ENCODE measurements at regions not wholly inside any gene's neighbourhood (a gene's known extent, or its start where the extent isn't known, plus 50 kb on each side); places are given as distances from the start of the nearest gene placed in this dataset.
"Not testable (repeated sequence)": the region's sequence is repeated elsewhere in the genome, so short reads cannot be mapped to it uniquely, and the experiment has no call there.

GRCh38 chr18:11357678-11358077, 208.3 kb upstream of the PIEZO2 start:
- H3K4me3 ChIP-seq (ENCODE audit: low read depth, low read length) = no peak overlapping the region
- TF ChIP-seq, protein P1, sequence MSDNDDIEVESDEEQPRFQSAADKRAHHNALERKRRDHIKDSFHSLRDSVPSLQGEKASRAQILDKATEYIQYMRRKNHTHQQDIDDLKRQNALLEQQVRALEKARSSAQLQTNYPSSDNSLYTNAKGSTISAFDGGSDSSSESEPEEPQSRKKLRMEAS (IDR thresholded peaks at IDR 0.05; ENCODE audit: low read depth, low read length) = no peak
- TF ChIP-seq CTCF (IDR thresholded peaks at IDR 0.05; ENCODE audit: low read depth, low read length) = no peak
- TF ChIP-seq MYC (IDR thresholded peaks at IDR 0.05; ENCODE audit: low read depth, low read length) = no peak
- TF ChIP-seq POLR2A (IDR thresholded peaks at IDR 0.05; ENCODE audit: extremely low read depth, insufficient read length) = no peak
- no peak for DNase-seq (ENCODE audit: low read depth)

- not testable (repeated sequence) for DNase-seq (ENCODE audit: low read depth)
These were observed 195.2 kb upstream of the PIEZO2 start for GRCh38 chr18:11344576-11344975.

GRCh38 chr18:11343096-11343495, 193.7 kb upstream of the PIEZO2 start:
- no peak for DNase-seq (ENCODE audit: low read depth)
- no peak overlapping the region for H3K4me3 ChIP-seq (ENCODE audit: low read depth, low read length)
- TF ChIP-seq, protein P1 (IDR thresholded peaks at IDR 0.05; ENCODE audit: low read depth, low read length) = no peak
- TF ChIP-seq CTCF (IDR thresholded peaks at IDR 0.05; ENCODE audit: low read depth, low read length) (no peak), POLR2A (IDR thresholded peaks at IDR 0.05; ENCODE audit: extremely low read depth, insufficient read length) (no peak), MYC (IDR thresholded peaks at IDR 0.05; ENCODE audit: low read depth, low read length) (no peak)

More at GRCh38 chr18:11344576-11344975, 195.2 kb upstream of the PIEZO2 start:
- not testable (repeated sequence) for H3K4me3 ChIP-seq (ENCODE audit: low read depth, low read length)

DNA sequence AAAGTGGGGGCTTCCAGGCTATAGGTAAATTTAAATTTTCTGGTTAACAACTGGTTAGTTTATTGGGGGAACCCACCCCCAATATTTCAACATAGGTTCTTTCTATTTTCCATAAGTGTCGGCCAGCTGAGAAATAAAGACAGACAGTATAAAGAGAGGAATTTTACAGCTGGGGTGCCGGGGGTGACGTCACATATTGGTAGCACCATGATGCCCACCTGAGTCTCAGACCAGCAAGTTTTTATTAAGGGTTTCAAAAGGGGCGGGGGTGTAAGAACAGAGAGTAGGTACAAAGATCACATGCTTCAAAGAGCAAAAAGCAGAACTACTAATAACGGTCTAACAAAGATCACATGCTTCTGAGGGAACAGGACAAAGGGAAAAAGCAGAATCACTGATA, 192.7 kb upstream of the PIEZO2 start:
- not testable (repeated sequence) for H3K4me3 ChIP-seq (ENCODE audit: low read depth, low read length); DNase-seq (ENCODE audit: low read depth)

GRCh38 chr18:11339188-11339775, 189.9 kb upstream of the PIEZO2 start:
- TF ChIP-seq, protein P1 (IDR thresholded peaks at IDR 0.05; ENCODE audit: low read depth, low read length) = no peak
- TF ChIP-seq POLR2A (IDR thresholded peaks at IDR 0.05; ENCODE audit: extremely low read depth, insufficient read length) (no peak), CTCF (IDR thresholded peaks at IDR 0.05; ENCODE audit: low read depth, low read length) (no peak), MYC (IDR thresholded peaks at IDR 0.05; ENCODE audit: low read depth, low read length) (no peak)
- no peak for DNase-seq (ENCODE audit: low read depth)

DNA sequence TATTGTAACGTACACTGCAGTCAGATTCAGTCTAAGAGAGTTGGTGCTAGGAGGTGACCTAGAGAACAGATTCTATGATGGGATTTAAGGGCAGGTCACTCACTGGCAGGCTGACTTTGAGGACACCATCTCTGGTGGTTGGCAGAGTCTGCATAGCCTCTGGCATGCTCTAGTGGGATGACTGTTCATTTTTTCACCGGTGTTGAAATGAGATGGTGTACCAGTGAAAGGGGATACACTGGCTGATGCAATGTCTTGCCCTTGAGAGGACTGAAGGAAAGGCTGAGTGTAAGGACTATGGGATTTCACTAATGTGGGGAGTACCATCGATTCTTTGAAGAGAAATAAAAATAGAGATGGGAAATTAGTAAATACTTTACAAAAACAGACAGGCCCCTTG, 186.9 kb upstream of the PIEZO2 start:
- no peak for DNase-seq (ENCODE audit: low read depth)
- no peak for TF ChIP-seq MYC (IDR thresholded peaks at IDR 0.05; ENCODE audit: low read depth, low read length)
- TF ChIP-seq, protein P1 (IDR thresholded peaks at IDR 0.05; ENCODE audit: low read depth, low read length) = no peak
- no peak for TF ChIP-seq POLR2A (IDR thresholded peaks at IDR 0.05; ENCODE audit: extremely low read depth, insufficient read length)
- TF ChIP-seq CTCF (IDR thresholded peaks at IDR 0.05; ENCODE audit: low read depth, low read length) = no peak
- no peak overlapping the region for H3K4me3 ChIP-seq (ENCODE audit: low read depth, low read length)

More at GRCh38 chr18:11339188-11339775, 189.9 kb upstream of the PIEZO2 start:
- H3K4me3 ChIP-seq (ENCODE audit: low read depth, low read length) = no peak overlapping the region

- DNase-seq (ENCODE audit: low read depth) = no peak
- no peak overlapping the region for H3K4me3 ChIP-seq (ENCODE audit: low read depth, low read length)
- TF ChIP-seq MYC (IDR thresholded peaks at IDR 0.05; ENCODE audit: low read depth, low read length) (no peak), POLR2A (IDR thresholded peaks at IDR 0.05; ENCODE audit: extremely low read depth, insufficient read length) (no peak), CTCF (IDR thresholded peaks at IDR 0.05; ENCODE audit: low read depth, low read length) (no peak)
- TF ChIP-seq, protein P1 (IDR thresholded peaks at IDR 0.05; ENCODE audit: low read depth, low read length) = no peak
These were observed 178.1 kb upstream of the PIEZO2 start for GRCh38 chr18:11327391-11328009.
